ENCODE measurements at regions not wholly inside any gene's neighbourhood (a gene's known extent, or its start where the extent isn't known, plus 50 kb on each side); places are given as distances from the start of the nearest gene placed in this dataset.

DNA sequence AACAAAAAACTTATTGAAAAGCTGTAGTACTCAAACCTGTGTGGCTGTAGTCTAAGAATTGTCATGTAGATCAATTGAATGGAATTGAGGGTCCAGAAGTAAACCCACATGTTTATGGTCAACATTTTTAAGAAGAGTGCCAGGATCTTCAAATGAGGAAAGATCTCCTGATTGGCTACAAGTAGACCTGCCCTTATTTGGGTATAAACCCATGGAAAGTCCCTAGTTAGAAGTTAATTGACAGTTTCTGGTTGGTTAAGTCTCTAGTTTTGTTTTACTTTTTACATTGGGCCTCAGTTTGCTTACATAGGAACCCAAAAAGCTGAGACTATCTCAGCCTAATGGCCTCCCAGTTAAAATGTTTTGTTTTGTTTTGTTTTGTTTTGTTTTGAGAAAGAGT is 91.9 kb upstream of the RESF1 start:
- TF ChIP-seq, protein P1, sequence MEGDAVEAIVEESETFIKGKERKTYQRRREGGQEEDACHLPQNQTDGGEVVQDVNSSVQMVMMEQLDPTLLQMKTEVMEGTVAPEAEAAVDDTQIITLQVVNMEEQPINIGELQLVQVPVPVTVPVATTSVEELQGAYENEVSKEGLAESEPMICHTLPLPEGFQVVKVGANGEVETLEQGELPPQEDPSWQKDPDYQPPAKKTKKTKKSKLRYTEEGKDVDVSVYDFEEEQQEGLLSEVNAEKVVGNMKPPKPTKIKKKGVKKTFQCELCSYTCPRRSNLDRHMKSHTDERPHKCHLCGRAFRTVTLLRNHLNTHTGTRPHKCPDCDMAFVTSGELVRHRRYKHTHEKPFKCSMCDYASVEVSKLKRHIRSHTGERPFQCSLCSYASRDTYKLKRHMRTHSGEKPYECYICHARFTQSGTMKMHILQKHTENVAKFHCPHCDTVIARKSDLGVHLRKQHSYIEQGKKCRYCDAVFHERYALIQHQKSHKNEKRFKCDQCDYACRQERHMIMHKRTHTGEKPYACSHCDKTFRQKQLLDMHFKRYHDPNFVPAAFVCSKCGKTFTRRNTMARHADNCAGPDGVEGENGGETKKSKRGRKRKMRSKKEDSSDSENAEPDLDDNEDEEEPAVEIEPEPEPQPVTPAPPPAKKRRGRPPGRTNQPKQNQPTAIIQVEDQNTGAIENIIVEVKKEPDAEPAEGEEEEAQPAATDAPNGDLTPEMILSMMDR (IDR thresholded peaks at IDR 0.05), result no peak
- no peak for TF ChIP-seq POLR2A (IDR thresholded peaks at IDR 0.05)
- no peak for TF ChIP-seq EP300 (IDR thresholded peaks at IDR 0.05)
- TF ChIP-seq POLR2AphosphoS5 (IDR thresholded peaks at IDR 0.05), result no peak
